ENCODE measurements at regions not wholly inside any gene's neighbourhood (a gene's known extent, or its start where the extent isn't known, plus 50 kb on each side); places are given as distances from the start of the nearest gene placed in this dataset.

GRCh38 chr2:34836361-34836760 lies 1237.3 kb upstream of the FAM98A start:
- no peak for TF ChIP-seq CTCF (conservative IDR thresholded peaks at IDR 0.05; ENCODE audit: low read length)
- no peak for DNase-seq (ENCODE audit: low read depth)
- H3K4me3 ChIP-seq (ENCODE audit: low read length), result no peak overlapping the region

- H3K4me3 ChIP-seq (ENCODE audit: low read length), result no peak overlapping the region
- no peak for DNase-seq (ENCODE audit: low read depth)
- TF ChIP-seq CTCF (conservative IDR thresholded peaks at IDR 0.05; ENCODE audit: low read length), result no peak
These were observed 1232.0 kb upstream of the FAM98A start for GRCh38 chr2:34831096-34831495.

- DNase-seq (ENCODE audit: low read depth), result no peak
- H3K4me3 ChIP-seq (ENCODE audit: low read length), result no peak overlapping the region
- TF ChIP-seq CTCF (conservative IDR thresholded peaks at IDR 0.05; ENCODE audit: low read length), result no peak
These were observed 1229.4 kb upstream of the FAM98A start for GRCh38 chr2:34828481-34828880.

GRCh38 chr2:34827398-34827797 lies 1228.3 kb upstream of the FAM98A start:
- no peak for TF ChIP-seq CTCF (conservative IDR thresholded peaks at IDR 0.05; ENCODE audit: low read length)
- no peak overlapping the region for H3K4me3 ChIP-seq (ENCODE audit: low read length)
- DNase-seq (ENCODE audit: low read depth), result no peak

GRCh38 chr2:34825686-34826085 lies 1226.6 kb upstream of the FAM98A start:
- no peak overlapping the region for H3K4me3 ChIP-seq (ENCODE audit: low read length)
- no peak for TF ChIP-seq CTCF (conservative IDR thresholded peaks at IDR 0.05; ENCODE audit: low read length)
- DNase-seq (ENCODE audit: low read depth), result no peak

- no peak overlapping the region for H3K4me3 ChIP-seq (ENCODE audit: low read length)
- no peak for TF ChIP-seq CTCF (conservative IDR thresholded peaks at IDR 0.05; ENCODE audit: low read length)
- DNase-seq (ENCODE audit: low read depth), result no peak
These were observed 1223.5 kb upstream of the FAM98A start for GRCh38 chr2:34822616-34823015.

- no peak for TF ChIP-seq CTCF (conservative IDR thresholded peaks at IDR 0.05; ENCODE audit: low read length)
- H3K4me3 ChIP-seq (ENCODE audit: low read length), result no peak overlapping the region
- no peak for DNase-seq (ENCODE audit: low read depth)
These were observed 1216.1 kb upstream of the FAM98A start for GRCh38 chr2:34815052-34815741.

Measured in AG10803 (cell line).